ENCODE measurements at regions not wholly inside any gene's neighbourhood (a gene's known extent, or its start where the extent isn't known, plus 50 kb on each side); places are given as distances from the start of the nearest gene placed in this dataset.
A peak's percentile ranks its signal among the peaks of the same experiment; 100 is the strongest.

- no peak for DNase-seq
Observed at GRCh38 chr1:4430406-4431365, 223.7 kb upstream of the AJAP1 start.

- DNase-seq = no peak
Observed at GRCh38 chr1:4431491-4431890, 222.9 kb upstream of the AJAP1 start.

DNA sequence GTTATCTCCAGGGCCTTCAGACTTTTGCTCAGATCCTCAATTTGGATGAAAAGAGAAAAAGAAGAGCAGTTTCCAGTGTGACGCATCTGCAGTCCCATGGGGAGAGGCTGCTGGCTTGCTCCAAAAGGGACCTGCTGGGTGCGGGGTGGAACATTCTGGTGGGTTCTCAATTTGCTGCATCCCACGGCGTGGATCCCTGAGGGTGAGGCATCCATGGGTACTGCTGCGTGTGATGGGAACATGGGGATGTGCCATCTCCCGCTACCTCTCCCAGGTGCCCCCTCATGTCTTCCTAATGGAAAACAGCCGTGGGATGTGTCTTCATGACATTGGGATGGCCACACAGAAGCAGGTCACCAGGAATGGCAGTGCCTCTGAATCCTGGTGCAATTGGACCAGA lies 221.3 kb upstream of the AJAP1 start:
- no peak for DNase-seq

DNA sequence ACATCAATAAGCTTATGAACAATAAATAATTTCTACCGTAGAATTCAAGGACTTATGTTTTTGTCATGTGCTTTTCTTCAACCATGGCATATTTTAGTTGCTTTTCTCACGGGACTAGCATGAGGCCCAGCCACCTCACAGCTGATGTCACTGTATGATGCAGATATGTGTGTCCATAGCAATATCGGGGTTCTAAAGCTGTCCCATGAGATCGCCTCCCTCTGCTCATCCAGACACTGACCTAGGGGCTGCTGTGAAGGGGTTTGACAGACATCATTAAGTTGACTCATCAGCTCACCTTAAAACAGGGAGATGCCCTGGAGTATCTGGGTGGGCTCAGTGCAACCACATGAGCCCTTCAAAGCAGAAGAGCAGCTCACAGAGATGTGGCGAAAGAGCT lies 210.3 kb upstream of the AJAP1 start:
- DNase-seq = no peak

- DNase-seq = no peak
Observed at GRCh38 chr1:4447778-4448420, 206.5 kb upstream of the AJAP1 start.

DNA sequence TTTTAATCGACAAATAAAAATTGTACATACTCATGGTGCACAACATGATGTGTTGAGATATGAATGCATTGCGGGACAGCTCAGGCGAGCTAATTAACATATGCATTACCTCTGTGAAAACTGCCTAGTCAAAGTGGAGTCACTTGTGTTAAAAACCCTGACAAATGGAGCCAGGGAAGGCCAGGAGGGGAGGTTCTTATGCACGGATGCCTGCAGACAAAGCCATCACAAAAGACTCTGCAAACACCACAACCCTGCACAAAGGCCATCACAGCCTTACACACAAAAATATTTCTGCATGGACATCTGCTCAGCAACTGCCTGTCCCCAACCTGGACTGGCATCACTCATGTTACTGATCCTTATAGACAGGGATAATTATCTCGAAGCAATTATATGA lies 204.4 kb upstream of the AJAP1 start:
- no peak for DNase-seq

DNA sequence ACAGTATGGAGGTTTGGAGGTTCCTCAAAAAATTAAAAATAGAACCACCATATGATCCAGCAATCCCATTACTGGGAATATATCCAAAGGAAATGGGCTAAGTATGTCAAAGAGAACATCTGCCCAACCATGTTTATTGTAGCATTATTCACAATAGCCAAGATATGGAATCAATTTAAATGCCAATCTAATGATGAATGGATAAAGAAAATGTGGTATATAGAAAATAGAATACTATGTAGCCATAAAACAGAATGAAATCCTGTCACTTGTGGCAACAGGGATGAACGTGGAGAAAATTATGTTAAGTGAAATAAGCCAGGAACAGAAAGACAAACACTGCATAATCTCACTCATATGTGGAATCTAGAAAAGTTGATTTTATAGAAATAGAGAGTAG lies 201.7 kb upstream of the AJAP1 start:
- DNase-seq = peak; percentile 10

DNA sequence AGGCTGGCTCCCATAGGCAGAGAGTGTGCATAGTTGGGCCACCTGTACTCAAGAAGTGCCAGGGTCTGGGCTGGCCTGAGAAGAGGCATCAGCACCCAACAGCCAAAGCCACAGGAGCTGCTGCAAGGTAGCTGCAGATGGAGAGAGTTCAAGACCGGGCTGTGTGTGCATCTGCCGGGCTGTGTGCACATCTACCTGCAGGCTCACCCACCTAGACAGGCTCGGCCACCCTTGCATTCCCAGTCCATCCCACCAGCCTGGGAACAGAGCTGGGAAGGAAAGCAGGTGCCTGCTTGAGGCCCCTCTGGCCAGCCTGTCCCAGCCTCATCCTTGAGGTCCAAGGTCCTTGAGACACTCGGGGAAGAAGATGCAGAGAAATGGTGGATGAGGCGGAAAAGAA lies 194.4 kb upstream of the AJAP1 start:
- DNase-seq = no peak

GRCh38 chr1:4460651-4461050 lies 193.8 kb upstream of the AJAP1 start:
- DNase-seq = no peak

- no peak for DNase-seq
Observed at GRCh38 chr1:4461726-4462290, 192.6 kb upstream of the AJAP1 start.

DNA sequence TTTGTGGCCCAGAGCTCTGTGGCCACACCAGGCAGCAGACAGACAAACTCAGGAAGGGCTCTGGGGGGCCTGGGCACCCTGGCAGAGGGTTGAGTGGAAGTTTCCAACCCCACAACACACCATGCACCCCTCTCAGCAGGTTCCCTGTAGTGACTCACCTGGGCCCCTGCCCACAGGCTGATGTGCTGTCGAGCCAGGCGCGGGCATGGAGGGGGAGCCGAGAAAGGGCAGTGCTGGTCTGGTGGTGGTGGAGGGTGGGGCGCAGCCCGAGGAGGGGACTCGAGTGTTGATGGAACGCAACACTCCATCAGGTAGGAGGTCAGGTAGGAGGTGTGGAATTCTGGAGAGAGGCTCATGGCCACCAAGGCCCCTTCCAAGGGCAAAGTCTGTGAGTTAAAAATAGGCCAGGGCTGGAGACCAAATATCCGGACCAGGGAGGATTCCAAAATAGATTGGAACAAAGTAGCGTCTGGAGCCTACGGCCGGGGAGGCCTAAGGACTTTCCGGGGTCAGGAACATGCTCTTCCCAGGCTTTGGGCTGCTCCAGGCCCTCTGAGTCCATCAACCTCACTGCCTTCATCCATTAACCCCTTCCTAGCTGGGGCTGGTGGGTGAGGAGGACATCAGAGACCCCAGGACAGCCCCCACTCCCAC lies 191.5 kb upstream of the AJAP1 start:
- no peak for DNase-seq

- no peak for DNase-seq
Observed at GRCh38 chr1:4463631-4464030, 190.8 kb upstream of the AJAP1 start.

- no peak for DNase-seq
Observed at GRCh38 chr1:4464478-4464877, 189.9 kb upstream of the AJAP1 start.

DNA sequence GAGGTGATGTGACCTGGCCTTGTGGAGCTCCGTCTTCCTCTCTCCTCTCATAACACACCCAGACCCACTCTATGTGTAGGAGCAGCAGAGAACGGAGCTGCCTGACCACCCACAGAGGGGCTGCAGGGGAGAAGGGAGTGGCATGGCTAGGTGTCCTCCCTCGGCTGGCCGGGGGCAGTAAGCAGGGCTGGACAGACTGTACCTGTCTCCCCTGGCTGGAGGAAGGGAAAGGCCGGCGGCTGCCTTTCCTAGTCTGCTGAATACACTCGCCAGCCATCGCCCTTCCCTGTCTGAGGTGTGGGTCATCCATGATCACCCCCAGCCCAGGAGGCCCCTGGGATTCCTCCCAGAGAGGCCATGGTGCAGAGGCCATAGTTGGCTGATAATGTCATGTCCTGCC lies 187.2 kb upstream of the AJAP1 start:
- DNase-seq = no peak

DNA sequence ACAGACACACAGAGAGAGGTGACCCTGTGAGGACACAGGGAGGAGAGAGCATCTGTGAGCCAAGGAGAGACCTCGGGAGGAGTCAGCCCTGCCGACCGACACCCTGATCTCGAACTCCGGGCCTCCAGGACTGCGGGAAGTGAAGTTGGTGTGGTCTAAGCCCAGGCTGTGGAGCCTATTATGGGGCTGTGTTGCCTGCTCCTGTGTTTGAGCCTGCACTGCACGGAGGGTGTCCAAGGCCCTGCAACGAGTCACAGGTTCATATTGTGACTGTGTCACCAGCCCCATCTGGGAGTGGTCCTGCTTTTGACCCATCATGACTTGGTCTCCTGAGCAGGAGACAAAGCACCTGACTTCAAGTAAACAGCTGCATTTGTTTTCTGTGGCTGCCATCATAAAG lies 186.0 kb upstream of the AJAP1 start:
- DNase-seq = no peak

GRCh38 chr1:4468804-4469514 lies 185.4 kb upstream of the AJAP1 start:
- no peak for DNase-seq

DNA sequence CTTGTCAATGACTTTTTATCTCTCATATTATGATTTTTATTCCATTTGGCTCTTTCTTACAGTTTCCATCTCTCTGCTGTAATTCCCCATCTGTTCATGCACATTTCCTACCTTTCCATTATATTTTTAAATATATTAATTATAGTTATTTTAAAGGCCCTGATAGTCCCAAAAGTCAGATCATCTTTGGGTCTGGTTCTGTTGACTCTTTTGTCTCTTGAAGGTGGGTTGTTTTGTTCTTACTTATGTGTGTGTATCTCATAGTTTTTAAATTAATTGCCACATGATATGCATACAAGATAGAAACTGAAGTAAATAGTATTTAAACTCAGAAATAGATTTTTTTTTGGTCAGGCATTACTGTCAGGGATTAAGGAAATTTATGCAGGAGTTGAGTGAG lies 178.0 kb upstream of the AJAP1 start:
- no peak for DNase-seq

GRCh38 chr1:4481451-4481850 lies 173.0 kb upstream of the AJAP1 start:
- DNase-seq = no peak

DNA sequence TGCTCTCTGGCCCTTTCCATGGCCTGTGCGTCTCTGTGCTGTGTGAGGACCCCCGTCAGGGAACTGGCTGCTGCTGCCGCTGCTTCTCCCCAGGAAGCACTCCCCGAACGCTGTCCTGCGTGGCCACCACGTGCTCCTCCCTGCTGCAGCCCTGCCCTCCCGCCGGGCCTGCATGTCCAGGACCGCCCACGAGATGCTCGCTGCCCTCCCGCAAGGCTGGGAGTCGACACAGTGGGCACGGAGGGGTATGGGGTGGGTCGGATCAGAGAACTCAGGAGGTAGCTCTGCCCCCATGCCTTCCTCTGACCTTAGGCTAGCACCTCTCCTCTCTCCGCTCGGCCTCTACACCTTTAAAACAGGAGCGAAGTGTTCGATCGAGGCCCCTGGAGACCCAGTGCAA lies 171.9 kb upstream of the AJAP1 start:
- no peak for DNase-seq

DNA sequence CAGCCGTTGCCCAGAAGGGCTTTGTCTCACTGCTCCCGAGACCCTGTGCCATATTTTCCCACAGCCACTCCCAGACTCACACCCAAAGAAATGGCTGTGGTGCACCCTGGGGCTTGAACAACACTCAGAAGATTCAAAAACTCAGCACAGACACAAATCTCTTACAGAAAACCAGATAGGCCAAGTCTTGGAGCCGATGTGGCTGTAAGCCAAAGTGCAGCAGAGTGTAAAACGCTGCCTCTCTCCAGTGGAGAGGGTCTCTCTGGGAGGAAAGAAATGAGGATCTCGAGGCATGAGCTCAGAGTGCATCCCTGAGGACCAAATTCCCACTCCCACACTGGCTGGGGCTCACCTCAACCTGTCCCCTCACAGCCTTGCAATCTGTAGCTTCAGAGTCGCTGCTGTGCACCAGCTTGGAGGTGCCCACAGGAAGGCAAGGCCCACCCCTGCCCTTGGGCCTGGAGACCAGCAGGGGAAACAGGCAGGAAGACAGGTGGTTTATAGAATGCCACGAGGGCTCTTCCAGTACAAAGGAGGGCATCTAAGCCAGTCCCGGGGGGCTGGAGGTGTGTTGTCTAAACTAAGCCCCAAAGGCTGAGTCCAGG lies 171.3 kb upstream of the AJAP1 start:
- DNase-seq = no peak

DNA sequence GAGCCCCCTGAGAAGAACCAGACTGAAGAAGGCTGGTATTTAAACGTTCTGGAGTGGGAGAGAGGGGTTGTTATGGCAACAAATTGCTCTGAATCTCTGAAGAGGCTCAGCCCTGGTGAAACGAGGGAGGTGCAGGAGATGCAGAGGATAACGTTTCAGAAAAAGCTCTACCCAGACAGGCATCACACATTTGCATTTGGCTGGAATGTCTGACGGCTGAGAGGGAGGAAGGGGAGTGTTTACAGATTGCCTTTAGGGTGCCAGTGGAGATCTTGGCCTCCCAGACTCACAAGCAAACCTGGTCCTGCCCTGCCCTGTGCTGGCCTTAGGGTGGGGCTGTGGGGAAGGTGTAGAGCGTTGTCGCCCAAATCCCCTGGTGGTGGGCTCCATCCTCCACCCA lies 169.0 kb upstream of the AJAP1 start:
- no peak for DNase-seq

DNA sequence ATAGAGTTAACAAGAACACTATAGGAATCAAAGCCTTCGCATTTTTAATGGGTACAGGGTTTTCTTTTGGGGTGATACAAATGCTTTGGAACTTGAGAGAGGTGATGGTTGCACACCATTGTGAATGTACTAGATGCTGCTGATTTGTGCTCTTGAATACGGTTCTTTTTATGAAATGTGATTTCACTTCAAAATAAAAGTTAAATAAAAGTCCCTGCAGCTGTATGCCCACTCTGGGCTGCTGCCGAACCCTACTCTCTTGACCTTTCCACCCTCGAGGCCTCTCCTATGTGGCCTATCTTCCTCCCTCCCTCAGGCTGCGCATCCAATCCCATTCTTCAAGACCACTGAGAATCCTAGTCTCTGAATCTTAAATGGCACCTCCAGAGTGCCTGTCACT lies 168.5 kb upstream of the AJAP1 start:
- DNase-seq = no peak
